ENCODE measurements at regions not wholly inside any gene's neighbourhood (a gene's known extent, or its start where the extent isn't known, plus 50 kb on each side); places are given as distances from the start of the nearest gene placed in this dataset.

DNA sequence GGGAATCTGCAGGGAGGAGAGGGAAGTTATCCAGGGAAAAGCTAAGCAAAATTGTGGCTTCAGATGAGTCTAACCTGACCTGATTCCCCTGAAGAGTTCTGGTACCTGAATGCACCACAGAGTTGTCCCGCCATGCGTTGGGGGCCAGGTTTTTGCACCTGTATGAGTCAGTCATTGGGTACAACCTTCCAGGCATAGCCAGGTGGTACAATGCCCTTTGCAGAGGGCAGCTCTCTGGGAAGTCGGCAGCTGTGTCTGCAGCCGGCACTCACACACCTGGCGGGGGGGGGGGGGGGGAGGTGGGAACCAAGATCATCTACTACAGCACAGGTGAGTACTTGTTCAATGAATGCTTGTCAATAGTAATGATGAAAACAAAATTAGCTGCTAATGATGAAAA lies 52.5 kb upstream of the GTF3A start:
- TF ChIP-seq, protein P1, sequence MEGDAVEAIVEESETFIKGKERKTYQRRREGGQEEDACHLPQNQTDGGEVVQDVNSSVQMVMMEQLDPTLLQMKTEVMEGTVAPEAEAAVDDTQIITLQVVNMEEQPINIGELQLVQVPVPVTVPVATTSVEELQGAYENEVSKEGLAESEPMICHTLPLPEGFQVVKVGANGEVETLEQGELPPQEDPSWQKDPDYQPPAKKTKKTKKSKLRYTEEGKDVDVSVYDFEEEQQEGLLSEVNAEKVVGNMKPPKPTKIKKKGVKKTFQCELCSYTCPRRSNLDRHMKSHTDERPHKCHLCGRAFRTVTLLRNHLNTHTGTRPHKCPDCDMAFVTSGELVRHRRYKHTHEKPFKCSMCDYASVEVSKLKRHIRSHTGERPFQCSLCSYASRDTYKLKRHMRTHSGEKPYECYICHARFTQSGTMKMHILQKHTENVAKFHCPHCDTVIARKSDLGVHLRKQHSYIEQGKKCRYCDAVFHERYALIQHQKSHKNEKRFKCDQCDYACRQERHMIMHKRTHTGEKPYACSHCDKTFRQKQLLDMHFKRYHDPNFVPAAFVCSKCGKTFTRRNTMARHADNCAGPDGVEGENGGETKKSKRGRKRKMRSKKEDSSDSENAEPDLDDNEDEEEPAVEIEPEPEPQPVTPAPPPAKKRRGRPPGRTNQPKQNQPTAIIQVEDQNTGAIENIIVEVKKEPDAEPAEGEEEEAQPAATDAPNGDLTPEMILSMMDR (IDR thresholded peaks at IDR 0.05), result no peak
- H2AFZ ChIP-seq, result no peak overlapping the region
- H3K27me3 ChIP-seq (ENCODE audit: control insufficient read depth, insufficient read depth, low read length), result no peaks in the 10 kb centered on the region
- H3K79me2 ChIP-seq, result no peaks in the 10 kb centered on the region
- no peak overlapping the region for H3K4me2 ChIP-seq (ENCODE audit: low read length)
- H3K9ac ChIP-seq, result no peak overlapping the region
- H3K9me3 ChIP-seq (ENCODE audit: control insufficient read depth, low read length), result no peaks in the 10 kb centered on the region
- H3K4me3 ChIP-seq (ENCODE audit: low read depth, low read length), result no peak overlapping the region
- H3K27ac ChIP-seq, result no peak overlapping the region
- H3K4me1 ChIP-seq, result no peaks in the 10 kb centered on the region
- no peaks in the 10 kb centered on the region for H3K36me3 ChIP-seq (ENCODE audit: control insufficient read depth, insufficient read depth, low read length)

DNA sequence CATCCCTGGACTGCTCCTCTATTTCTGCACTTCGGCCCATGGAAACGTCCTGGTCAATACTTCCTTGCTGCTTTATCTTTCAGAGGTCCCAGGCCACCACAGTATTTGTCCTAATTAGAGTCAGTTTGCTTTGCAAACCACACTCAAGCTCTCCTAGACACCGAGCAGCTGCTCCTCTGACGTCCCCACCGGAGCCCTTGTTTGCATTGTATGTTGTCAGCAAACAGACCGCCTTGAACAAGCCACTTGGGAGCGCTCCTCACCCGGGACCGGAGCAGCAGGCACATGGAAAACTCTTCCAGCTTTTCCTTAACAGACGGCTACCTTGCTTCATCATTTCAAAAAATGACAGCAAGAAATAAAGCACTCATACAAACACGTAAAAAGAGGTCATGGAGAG lies 51.5 kb upstream of the GTF3A start:
- H3K9me3 ChIP-seq (ENCODE audit: control insufficient read depth, low read length), result no peaks in the 10 kb centered on the region
- H3K36me3 ChIP-seq (ENCODE audit: control insufficient read depth, insufficient read depth, low read length), result no peaks in the 10 kb centered on the region
- TF ChIP-seq, protein P1 (IDR thresholded peaks at IDR 0.05), result no peak
- no peak overlapping the region for H3K4me2 ChIP-seq (ENCODE audit: low read length)
- no peak overlapping the region for H2AFZ ChIP-seq
- no peak overlapping the region for H3K27ac ChIP-seq
- H3K27me3 ChIP-seq (ENCODE audit: control insufficient read depth, insufficient read depth, low read length), result no peaks in the 10 kb centered on the region
- H3K4me1 ChIP-seq, result no peaks in the 10 kb centered on the region
- no peaks in the 10 kb centered on the region for H3K79me2 ChIP-seq
- H3K4me3 ChIP-seq (ENCODE audit: low read depth, low read length), result no peak overlapping the region
- no peak overlapping the region for H3K9ac ChIP-seq

DNA sequence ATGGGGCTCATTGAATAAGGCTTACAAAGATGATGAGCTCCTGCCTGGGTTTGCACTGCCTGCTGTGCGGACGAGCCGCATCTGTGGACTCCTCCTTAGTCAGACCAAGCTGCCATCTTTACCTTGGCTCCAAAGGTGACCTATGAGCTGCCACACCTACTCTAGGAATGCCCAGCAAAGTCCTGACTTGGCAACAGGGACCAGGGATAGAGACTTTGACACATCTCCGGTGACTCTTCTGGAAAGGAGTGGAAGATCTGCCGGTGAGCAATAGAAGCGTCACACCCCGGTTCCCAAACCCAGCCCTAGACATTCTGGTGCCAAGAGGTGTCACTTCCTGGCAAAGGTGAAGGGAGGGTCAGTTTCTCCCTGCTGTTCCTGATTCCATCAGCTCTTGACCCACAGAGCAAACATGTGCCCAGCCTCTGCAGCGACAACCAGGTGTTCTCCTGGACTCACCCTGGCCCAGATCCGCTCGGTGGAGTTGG lies 50.2 kb upstream of the GTF3A start:
- Histone ChIP-seq H3K27ac (no peak overlapping the region), H3K27me3 (ENCODE audit: control insufficient read depth, insufficient read depth, low read length) (no peaks in the 10 kb centered on the region)

More for the DNA sequence above, 50.2 kb upstream of the GTF3A start:
- Histone ChIP-seq H3K9ac (no peak overlapping the region), H3K4me1 (no peaks in the 10 kb centered on the region), H3K79me2 (no peaks in the 10 kb centered on the region), H2AFZ (no peak overlapping the region), H3K4me2 (ENCODE audit: low read length) (no peak overlapping the region), H3K4me3 (ENCODE audit: low read depth, low read length) (no peak overlapping the region), H3K36me3 (ENCODE audit: control insufficient read depth, insufficient read depth, low read length) (no peaks in the 10 kb centered on the region), H3K9me3 (ENCODE audit: control insufficient read depth, low read length) (no peaks in the 10 kb centered on the region)
- TF ChIP-seq, protein P1 (IDR thresholded peaks at IDR 0.05), result no peak

Data from parathyroid adenoma (tissue), 2 donors.